RWPE2 (cell line): ENCODE measurements at regions not wholly inside any gene's neighbourhood (a gene's known extent, or its start where the extent isn't known, plus 50 kb on each side); places are given as distances from the start of the nearest gene placed in this dataset.

ENCODE experiments used
- ATAC-seq: fragments of 200-7000 bp; cut with Tn5 transposase; 3 replicates; pipeline ENCODE4 v1.9.1; 2021; ENCODE audit warnings: low read depth
- DNase-seq: peaks from one replicate; pipeline ENCODE4 v3.0.0-alpha.2; 2020; ENCODE audit warnings: low spot score
- H3K27ac ChIP-seq: fragments of 450-650 bp; 2 replicates; pipeline ENCODE4 v1.5.1; 2017; ENCODE audit warnings: mild to moderate bottlenecking; ENCODE audit not compliant: poor library complexity, severe bottlenecking
- H3K27me3 ChIP-seq: fragments of 250-450 bp; sonication (Bioruptor Pico); 2 replicates; pipeline ENCODE4 v1.5.1; 2021; ENCODE audit warnings: mild to moderate bottlenecking, moderate library complexity; ENCODE audit not compliant: insufficient read depth, poor library complexity, severe bottlenecking
- H3K36me3 ChIP-seq: fragments of 250-450 bp; sonication (Bioruptor Pico); 2 replicates; pipeline ENCODE4 v1.5.1; 2020; ENCODE audit warnings: low read depth, mild to moderate bottlenecking, moderate library complexity
- H3K4me1 ChIP-seq: fragments of 250-450 bp; sonication (Bioruptor Pico); 2 replicates; pipeline ENCODE4 v1.5.1; 2021; ENCODE audit warnings: mild to moderate bottlenecking, moderate library complexity; ENCODE audit not compliant: insufficient read depth, poor library complexity, severe bottlenecking
- H3K4me3 ChIP-seq: fragments of 250-450 bp; sonication (Bioruptor Pico); 2 replicates; pipeline ENCODE4 v1.5.1; 2021; ENCODE audit warnings: mild to moderate bottlenecking, moderate library complexity; ENCODE audit not compliant: severe bottlenecking
- H3K9me3 ChIP-seq: fragments of 250-450 bp; sonication (Bioruptor Pico); 2 replicates; pipeline ENCODE4 v1.5.1; 2021; ENCODE audit warnings: mild to moderate bottlenecking, moderate library complexity; ENCODE audit not compliant: severe bottlenecking
- TF ChIP-seq, protein P1 (sequence below): fragments of 450-650 bp; IDR thresholded peaks from one replicate; pipeline ENCODE4 v1.5.1; 2017; ENCODE audit warnings: mild to moderate bottlenecking, moderate library complexity; ENCODE audit not compliant: poor library complexity, severe bottlenecking

GRCh38 chr3:22244761-22245521, 493.9 kb upstream of the ZNF385D start:
- no peaks in the 10 kb centered on the region for H3K9me3 ChIP-seq
- H3K4me3 ChIP-seq: no peak overlapping the region
- no peaks in the 10 kb centered on the region for H3K36me3 ChIP-seq
- DNase-seq: no peak
- peaks cover 14% of the 10 kb centered on the region for H3K4me1 ChIP-seq
- TF ChIP-seq, protein P1, sequence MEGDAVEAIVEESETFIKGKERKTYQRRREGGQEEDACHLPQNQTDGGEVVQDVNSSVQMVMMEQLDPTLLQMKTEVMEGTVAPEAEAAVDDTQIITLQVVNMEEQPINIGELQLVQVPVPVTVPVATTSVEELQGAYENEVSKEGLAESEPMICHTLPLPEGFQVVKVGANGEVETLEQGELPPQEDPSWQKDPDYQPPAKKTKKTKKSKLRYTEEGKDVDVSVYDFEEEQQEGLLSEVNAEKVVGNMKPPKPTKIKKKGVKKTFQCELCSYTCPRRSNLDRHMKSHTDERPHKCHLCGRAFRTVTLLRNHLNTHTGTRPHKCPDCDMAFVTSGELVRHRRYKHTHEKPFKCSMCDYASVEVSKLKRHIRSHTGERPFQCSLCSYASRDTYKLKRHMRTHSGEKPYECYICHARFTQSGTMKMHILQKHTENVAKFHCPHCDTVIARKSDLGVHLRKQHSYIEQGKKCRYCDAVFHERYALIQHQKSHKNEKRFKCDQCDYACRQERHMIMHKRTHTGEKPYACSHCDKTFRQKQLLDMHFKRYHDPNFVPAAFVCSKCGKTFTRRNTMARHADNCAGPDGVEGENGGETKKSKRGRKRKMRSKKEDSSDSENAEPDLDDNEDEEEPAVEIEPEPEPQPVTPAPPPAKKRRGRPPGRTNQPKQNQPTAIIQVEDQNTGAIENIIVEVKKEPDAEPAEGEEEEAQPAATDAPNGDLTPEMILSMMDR: no peak
- H3K27ac ChIP-seq: peak overlapping the region; percentile 82
- peak; percentile 98 for ATAC-seq
- H3K27me3 ChIP-seq: no peaks in the 10 kb centered on the region

DNA sequence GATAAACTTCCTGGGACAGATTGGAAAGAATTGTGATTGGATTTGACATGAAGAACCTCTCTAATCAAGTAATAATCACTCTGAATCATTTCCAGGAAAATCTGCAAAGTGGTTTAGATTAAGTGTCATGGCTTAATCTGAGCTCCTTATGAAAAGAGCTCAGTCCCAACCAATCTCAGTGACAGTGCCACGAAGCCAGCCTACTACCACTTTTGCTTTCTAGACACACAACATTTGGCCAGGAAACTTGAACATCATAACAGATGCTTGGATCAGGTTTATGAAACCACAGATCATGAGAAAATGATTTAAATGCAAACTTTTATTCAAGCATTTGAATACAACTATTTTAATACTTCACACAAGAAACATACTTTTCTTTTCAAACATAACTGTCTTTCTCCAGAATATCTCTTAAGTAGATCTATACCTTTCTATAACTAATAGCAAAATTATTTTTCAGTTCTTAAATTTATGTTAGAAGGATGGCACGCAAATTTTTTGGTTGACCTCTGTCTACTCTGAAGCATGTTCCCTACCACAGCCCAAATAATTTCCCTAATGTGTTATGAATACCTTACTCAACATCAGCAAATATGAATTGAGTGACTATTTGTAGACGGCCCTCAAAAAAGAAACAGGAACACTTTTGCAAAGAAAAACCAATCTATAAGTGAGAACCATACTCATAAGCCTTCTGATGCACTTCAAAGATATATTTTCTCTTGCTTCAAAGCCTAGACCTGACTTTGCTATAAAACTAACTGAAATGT, 495.0 kb upstream of the ZNF385D start:
- no peak for ATAC-seq

GRCh38 chr3:22249658-22250057, 498.6 kb upstream of the ZNF385D start:
- Histone ChIP-seq H3K36me3 (no peaks in the 10 kb centered on the region), H3K9me3 (no peaks in the 10 kb centered on the region), H3K27ac (no peak overlapping the region), H3K27me3 (no peaks in the 10 kb centered on the region), H3K4me1 (peaks cover 10% of the 10 kb centered on the region), H3K4me3 (no peak overlapping the region)
- ATAC-seq (no peak), DNase-seq (no peak)
- TF ChIP-seq, protein P1: no peak

More for the DNA sequence above, 495.0 kb upstream of the ZNF385D start:
- TF ChIP-seq, protein P1: no peak
- H3K4me1 ChIP-seq: peaks cover 14% of the 10 kb centered on the region
- H3K27me3 ChIP-seq: no peaks in the 10 kb centered on the region
- no peaks in the 10 kb centered on the region for H3K9me3 ChIP-seq
- no peaks in the 10 kb centered on the region for H3K36me3 ChIP-seq
- no peak overlapping the region for H3K4me3 ChIP-seq
- no peak for DNase-seq
- H3K27ac ChIP-seq: peak overlapping the region; percentile 82

DNA sequence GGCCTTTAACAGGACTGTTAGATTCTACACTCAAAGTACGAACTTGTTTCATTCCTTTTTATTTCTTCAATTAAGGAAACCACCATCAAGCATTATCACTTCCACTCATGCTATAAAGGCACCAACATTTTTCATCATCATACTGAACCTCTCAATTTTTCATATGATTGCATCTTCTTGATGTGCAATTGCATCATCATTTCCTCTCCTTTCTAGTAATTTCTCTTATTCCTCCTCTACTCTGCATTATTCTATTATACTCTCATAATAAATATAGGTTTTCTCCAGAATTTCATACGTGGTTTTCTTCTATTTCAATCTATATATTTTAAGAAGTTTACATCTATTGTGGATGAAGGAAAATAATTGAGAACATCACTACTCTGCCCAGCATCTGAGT, 506.2 kb upstream of the ZNF385D start:
- TF ChIP-seq, protein P1: no peak
- Histone ChIP-seq H3K4me1 (no peaks in the 10 kb centered on the region), H3K9me3 (no peaks in the 10 kb centered on the region), H3K27me3 (no peaks in the 10 kb centered on the region), H3K36me3 (no peaks in the 10 kb centered on the region), H3K27ac (no peak overlapping the region), H3K4me3 (no peak overlapping the region)
- ATAC-seq (no peak), DNase-seq (no peak)
